GM18868 (cell line): ENCODE measurements at regions not wholly inside any gene's neighbourhood (a gene's known extent, or its start where the extent isn't known, plus 50 kb on each side); places are given as distances from the start of the nearest gene placed in this dataset.

Experiments used
- ATAC-seq: cut with Tn5 transposase; IDR thresholded peaks from one replicate; pipeline ENCODE4 v1.9.1; 2021; ENCODE audit warnings: mild to moderate bottlenecking, moderate library complexity; ENCODE audit not compliant: unreplicated experiment

DNA sequence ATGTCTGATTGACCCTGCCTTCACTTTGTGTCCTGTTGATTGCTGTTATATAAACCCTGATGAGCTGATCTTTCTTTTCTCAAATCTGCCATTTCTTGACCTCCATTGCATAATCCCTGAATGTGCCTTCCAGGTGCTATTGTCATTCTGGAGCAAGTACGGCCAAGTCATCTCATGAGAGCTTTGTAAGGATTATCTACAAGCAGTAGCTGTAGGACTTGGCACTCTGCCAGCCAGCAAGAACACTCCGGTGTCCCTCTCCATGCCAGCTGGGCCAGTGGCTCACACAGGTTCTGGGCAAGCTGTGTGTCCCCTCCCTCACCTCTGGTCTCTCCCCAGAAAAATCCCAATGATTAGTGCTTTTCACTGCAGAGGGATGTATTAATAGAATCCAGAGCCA lies 348.1 kb downstream of the FOXO1 start:
- no peak for ATAC-seq

DNA sequence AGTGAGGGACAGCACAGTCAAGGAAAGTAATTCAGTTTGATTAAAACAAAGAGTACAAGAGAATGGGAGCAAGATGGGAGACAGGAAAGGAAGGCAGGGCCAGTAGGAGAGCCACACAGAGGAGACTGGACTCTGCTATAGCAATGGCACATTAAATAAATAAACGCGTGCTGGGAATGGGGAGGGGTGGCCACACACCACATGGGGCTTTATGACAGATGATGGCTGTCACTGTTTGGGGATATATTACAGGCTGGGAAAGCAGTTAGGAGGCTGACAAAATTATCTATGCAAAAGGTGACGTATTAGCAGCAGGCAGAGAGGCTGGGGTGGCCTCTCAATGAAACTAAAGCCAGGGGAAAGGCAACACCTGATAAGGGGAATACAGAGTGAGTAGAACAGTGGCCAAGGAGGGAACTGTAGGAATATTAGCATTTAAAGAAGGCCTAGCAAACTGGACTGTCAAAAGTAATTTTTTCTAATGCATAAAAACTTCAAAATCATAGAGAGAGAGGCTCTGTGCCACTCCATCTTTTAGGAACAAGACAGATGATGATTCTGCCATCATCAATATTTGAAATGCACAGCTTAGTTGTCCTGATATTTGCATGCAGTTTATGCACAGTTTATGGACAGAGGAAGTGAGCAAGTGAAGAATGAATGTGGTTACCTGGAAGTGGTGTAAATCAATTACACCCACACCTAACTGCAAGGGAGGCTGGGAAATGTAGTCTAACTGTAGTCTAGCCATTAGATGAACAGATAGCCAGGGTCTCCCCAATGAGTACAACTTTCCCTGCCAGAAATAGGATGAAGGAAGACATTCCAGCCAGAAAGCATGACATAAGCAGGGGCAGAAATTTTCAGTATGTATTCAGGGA lies 346.5 kb downstream of the FOXO1 start:
- ATAC-seq, result no peak

DNA sequence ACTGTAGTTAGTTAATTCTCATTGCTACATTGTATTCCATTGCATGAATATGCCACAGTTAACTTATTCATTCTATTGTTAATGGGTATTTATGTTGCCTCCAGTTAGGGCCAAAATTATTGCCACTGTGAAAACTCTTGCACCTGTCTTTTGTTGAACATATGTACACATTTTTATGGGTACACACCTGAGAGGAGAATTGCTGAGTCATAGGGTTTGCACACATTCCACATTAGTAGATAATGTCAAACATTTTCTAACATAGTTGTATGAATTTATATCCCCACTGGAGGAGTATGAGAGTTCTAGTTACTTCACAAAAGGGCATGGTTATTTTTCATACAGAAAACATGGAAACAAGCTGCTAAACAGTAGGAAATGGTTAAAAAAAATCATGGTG lies 338.4 kb downstream of the FOXO1 start:
- no peak for ATAC-seq

DNA sequence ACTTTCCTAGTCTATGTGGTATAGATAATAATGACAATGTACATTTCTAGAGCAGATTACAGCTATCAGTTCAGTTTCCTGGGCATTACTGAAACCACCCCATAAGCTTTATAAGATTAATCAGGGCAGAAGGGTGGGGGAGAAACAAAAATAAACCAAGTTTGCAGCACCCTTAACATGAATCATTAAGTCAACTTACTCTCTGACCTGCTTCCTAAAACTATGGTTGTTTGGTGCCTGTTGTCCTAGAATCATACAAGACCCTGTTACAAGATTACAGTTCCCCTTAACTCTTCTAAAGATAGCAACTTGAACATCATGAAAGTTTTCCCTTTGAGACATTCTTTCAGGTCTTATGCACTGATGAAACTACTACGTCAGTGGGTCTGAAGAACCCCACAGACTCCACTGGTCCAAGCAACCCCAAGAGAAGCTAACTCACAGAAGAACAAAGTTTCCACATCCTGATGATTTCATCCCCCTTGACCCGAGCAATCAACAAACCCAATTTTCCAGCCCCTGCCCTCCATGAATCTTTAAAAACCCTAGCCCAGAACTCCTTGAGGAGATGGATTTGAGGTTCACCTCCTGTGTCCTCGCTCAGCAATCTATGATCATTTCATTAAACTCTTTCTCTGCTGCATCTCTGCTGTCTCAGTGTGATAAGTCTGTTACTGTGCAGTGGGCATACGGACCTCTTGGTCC lies 336.5 kb downstream of the FOXO1 start:
- peak; percentile 72 for ATAC-seq

GRCh38 chr13:40330950-40331349 lies 335.5 kb downstream of the FOXO1 start:
- ATAC-seq, result no peak

DNA sequence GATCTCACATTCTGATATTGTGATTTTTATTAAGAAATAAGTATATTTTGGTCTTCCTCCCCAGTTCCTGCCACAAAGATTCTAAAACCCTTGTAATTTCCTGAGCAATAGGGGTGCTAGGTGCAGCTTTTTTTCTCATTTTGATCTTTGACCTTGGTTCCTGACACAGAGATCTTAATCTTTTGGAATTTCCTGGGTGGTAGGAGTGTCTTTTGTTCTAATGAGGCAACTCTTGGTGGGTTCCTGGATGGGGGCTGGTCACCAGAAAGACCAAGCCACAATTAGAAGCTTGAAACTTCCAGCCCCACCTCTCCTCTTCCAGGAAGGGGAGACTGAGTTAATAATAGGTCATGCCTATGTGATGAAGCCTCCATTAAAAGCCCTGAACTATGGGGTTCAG lies 334.6 kb downstream of the FOXO1 start:
- ATAC-seq, result no peak

GRCh38 chr13:40333226-40333625 lies 333.2 kb downstream of the FOXO1 start:
- ATAC-seq, result no peak

DNA sequence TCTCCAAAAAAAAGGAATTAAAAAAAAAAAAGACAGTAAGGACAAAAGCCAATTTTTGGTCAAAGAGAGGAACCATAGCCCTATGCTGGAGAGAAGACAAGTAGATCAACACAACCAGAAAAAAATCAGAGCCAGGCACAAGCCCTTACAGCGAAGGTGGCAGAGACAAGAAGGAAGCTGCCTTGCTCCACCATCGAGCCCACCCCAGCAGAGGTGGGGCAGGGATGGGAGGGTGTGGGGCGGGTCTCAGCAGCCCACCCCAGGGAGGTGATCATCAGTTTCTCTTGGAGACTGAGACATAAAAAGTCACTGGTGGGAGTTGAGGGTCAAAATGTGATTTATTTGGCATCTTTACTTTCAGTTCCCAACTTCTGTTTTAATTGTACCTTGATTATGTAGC lies 332.4 kb downstream of the FOXO1 start:
- ATAC-seq, result no peak

DNA sequence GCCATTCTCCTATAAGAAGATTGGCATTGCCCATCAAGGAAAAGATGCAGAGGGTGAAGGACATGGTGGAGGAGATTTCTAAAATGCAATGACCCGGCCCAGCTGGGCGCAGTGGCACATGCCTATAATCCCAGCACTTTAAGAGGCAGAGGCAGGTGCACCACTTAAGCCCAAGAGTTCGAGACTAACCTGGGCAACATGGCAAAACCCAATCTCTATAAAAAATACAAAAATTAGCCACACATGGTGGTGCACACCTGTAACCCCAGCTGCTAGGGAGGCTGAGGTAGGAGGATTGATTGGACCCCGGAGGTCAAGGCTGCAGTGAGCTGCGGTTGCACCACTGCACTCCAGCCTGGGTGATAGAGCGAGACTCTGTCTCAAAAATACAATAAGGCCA lies 331.8 kb downstream of the FOXO1 start:
- no peak for ATAC-seq

DNA sequence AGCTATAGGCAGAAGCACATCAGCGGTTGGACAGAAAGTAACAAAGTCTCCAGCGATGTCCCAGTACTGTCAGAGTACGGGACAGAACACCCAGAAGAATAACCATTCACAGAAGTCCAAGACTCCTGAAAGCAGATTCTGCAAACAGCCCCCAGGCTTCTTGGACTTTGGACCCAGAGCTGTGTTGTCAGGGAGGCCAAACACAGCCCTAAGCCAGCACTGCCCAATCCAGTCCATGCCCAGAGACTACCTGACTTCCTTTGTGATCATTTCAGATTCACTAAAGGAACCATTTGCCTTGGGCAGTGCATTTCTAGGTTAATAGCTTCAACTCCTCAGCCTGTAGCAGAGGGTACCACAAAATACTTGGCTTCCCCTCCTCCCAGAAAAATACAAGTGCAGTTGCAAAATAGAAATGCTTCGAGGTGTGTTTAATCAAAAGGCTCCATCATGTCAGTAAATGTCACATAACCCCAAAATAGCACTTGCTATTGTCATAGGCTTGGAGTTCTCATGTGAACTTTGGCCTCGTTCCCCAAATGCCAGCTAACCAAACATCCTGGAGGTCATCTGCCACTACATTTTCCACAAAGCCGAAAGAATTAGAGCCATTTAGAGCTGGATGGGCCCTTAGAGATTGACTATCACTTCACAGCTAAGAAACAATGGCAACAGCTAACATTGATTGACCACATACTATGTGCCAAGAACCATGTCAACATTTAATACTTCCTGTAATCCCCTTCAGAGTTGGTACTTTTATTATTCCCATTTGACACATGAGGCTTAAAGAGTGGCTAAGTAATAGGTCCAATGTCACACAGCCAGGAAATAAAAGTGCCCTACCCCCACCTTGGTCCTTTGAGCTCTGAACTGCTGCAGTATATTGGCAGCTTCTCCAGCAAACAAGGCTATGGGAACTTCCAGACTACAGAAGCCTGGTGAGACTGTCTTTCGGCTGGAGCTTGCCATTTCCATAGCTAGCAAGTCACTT lies 329.9 kb downstream of the FOXO1 start:
- ATAC-seq, result no peak

- ATAC-seq, result no peak
These were observed 328.8 kb downstream of the FOXO1 start for GRCh38 chr13:40337651-40338050.

DNA sequence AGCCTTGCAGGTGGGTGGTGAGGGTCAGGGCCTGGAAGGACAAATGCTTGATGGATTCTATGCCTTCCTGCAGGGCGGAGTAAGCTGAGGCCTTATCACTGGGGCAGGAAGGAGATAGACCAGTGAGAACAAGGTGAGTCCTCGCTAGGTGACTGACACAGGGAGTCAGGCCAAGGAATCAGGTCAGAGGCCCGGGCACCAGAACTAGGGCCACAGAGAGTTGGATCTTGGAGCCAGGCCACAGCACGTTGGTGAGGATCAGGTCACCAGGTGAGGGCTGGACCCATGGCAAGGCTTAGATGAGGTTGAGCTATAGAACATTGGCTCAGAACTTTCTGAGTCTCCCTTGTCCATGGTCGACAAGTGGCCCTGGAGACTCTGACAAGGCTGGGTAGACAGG lies 328.2 kb downstream of the FOXO1 start:
- no peak for ATAC-seq

- ATAC-seq, result no peak
These were observed 325.9 kb downstream of the FOXO1 start for GRCh38 chr13:40340368-40341095.

DNA sequence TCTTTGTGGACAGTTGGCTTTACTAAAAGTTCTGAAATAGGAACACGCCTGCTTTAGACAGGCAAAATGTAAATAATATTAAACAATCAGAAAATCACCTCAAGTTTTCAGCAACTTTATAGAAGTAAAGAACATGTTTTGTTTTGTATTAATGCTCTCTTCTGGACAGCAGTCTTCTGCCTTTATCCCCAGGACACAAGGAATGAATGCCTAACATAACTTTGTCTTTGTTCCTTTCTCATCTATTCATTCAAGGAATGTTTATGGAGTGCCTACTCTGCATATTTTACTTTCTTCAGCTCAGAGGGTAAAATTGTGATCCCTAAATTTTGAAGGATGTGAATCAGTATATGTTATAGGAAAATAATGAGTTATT lies 325.4 kb downstream of the FOXO1 start:
- ATAC-seq, result no peak

DNA sequence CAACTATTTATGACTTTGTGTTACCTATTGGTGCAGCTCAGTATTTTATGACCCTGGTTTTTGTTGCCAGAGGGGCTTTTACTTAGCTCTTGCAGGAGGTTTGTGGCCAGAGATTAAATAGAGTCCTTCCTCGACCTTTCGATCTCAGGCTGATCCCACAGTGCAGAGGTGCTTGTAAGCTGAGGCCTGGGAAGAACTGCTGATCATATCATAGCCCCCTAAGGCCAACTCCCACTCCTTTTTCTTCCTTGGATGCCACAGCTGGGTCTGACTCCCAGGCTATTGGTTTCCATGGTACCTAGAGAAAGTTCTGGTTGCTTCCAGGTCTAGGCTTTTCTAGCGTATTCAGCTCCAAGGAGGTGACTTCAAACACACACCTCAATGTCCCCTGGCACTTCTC lies 324.9 kb downstream of the FOXO1 start:
- no peak for ATAC-seq

DNA sequence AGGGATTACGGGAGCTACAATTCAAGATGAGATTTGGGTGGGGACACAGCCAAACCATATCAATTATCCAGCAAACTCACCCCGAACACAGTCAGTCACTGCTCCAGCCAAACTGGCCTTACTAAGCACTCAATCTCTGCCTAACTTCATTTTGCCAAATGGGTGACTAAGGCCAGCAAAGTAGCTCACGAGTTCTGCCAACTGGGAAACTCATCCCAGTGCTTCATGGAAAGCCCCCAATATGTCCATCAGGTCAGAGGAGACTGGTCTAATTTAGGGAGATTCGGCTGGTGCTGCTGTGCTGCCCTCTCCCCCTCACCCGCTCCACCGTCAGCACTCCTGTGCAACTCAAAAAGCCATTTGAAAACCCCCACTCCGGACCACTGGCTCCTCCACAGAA lies 324.0 kb downstream of the FOXO1 start:
- ATAC-seq, result no peak

- no peak for ATAC-seq
These were observed 323.5 kb downstream of the FOXO1 start for GRCh38 chr13:40342901-40343300.

- ATAC-seq, result no peak
These were observed 322.7 kb downstream of the FOXO1 start for GRCh38 chr13:40343550-40344269.

DNA sequence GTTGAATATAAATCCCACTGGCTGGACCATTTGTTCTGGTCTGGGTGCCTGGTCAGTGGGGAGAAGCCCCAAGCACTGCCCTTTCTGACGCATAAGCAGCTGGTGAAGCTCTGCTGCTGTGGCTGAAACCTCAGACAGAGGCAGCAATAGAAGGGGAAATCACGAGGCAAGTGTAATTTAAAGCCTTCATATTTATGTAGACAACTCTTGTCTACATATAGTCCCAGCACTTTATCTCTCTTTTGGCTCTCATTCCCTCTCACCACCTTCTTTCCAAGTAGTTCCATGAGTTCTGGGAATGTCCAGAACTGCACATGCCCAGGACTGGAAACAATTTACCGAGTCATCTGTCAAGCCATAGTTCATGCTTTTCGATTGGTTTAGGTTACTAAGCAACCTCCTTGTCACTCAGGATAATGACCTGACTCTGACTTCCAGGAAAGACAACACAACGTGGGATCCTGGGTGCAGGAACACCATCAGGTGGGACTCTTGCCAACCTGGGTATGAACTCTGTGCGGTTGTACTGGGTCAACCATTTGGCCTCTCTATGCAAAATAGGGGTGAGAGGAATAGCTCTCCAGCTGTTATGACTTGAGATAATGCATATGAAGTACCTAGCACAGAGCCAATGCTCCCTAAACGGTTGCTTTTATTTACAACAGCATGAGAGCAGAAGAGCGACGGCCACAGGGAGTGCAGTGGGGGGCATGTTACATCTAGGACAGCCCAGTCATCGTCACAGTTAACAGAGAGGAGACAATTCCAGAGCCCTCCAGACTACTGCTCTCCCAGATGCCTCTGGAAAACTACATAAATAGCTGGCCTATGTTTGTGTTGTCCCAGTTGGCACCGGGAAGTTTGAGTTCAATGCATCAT lies 321.9 kb downstream of the FOXO1 start:
- peak; percentile 66 for ATAC-seq
